H1 (cell line): ENCODE measurements at regions not wholly inside any gene's neighbourhood (a gene's known extent, or its start where the extent isn't known, plus 50 kb on each side); places are given as distances from the start of the nearest gene placed in this dataset.
"Not testable (repeated sequence)": the region's sequence is repeated elsewhere in the genome, so short reads cannot be mapped to it uniquely, and the experiment has no call there.

Experiments used
- CTCF ChIA-PET: fragments of 300-600 bp; sonication (Branson Sonifier 250); formaldehyde crosslinking; loops from one replicate; lab custom pipeline; 2021; ENCODE audit not compliant: partially characterized antibody; lab: Charles Lee
- POLR2A ChIA-PET: fragments of 300-600 bp; sonication (Branson Sonifier 250); formaldehyde crosslinking; loops from one replicate; lab custom pipeline; 2021; ENCODE audit warnings: inconsistent platforms; ENCODE audit not compliant: partially characterized antibody; lab: Charles Lee
- DNase-seq, 2 experiments: peaks; one replicate each; pipeline versions ENCODE4 v3.0.0 to v3.0.0-alpha.2; 2010 to 2022; ENCODE audit warnings: low spot score in 2 of 2, low read depth in 1 of 2, mixed read lengths in 1 of 2
- FAIRE-seq: peaks from 2 replicates; lab custom pipeline; 2011; peaks lifted over from hg19 to GRCh38; lab: Jason Lieb, UNC
- H2AFZ ChIP-seq: 2 replicates; pipeline ENCODE4 v1.8.1; 2012; ENCODE audit warnings: low read length, inconsistent platforms
- H2AK5ac ChIP-seq: 2 replicates; pipeline ENCODE4 v1.6.1; 2013; ENCODE audit warnings: low read depth, low read length
- H2BK120ac ChIP-seq: replicated peaks from 2 replicates; pipeline ENCODE3; 2013; ENCODE audit warnings: low read depth, low read length, inconsistent platforms
- H2BK12ac ChIP-seq: 2 replicates; pipeline ENCODE4 v1.6.1; 2013; ENCODE audit warnings: low read depth, low read length
- H2BK15ac ChIP-seq: 2 replicates; pipeline ENCODE4 v1.6.1; 2013; ENCODE audit warnings: low read length
- H2BK20ac ChIP-seq: 2 replicates; pipeline ENCODE4 v1.6.1; 2013; ENCODE audit warnings: low read length
- H2BK5ac ChIP-seq: 2 replicates; pipeline ENCODE4 v1.6.1; 2013; ENCODE audit warnings: low read depth, low read length
- H3K14ac ChIP-seq: 2 replicates; pipeline ENCODE4 v1.6.1; 2013; ENCODE audit warnings: inconsistent platforms; ENCODE audit not compliant: insufficient read length
- H3K18ac ChIP-seq: 2 replicates; pipeline ENCODE4 v1.6.1; 2013; ENCODE audit warnings: low read length; ENCODE audit errors: extremely low read depth
- H3K23ac ChIP-seq: 2 replicates; pipeline ENCODE4 v1.6.1; 2013; ENCODE audit warnings: inconsistent platforms; ENCODE audit not compliant: insufficient read length
- H3K23me2 ChIP-seq: 2 replicates; pipeline ENCODE4 v1.6.1; 2013; ENCODE audit warnings: low read depth, low read length
- H3K27ac ChIP-seq: 2 replicates; pipeline ENCODE4 v1.6.1; 2011; ENCODE audit warnings: low read depth, low read length, inconsistent platforms
- H3K27me3 ChIP-seq, 4 experiments: replicated peaks in 1 of 4; 1 replicate in 1 of 4; 2 replicates in 3 of 4; pipeline versions ENCODE4 v1.6.1 to v1.8.1; 2011 to 2013; ENCODE audit warnings: low read length in 3 of 4, mild to moderate bottlenecking in 3 of 4, inconsistent platforms in 2 of 4, mixed read lengths in 2 of 4, moderate library complexity in 1 of 4; ENCODE audit not compliant: control insufficient read depth in 3 of 4, insufficient read depth in 3 of 4; ENCODE audit errors: extremely low read depth in 1 of 4
- H3K36me3 ChIP-seq, 4 experiments: 2 replicates each; pipeline versions ENCODE4 v1.6.1 to v1.8.1; 2011 to 2013; ENCODE audit warnings: mild to moderate bottlenecking in 4 of 4, low read length in 3 of 4, moderate library complexity in 2 of 4, control low read depth in 1 of 4, inconsistent platforms in 1 of 4; ENCODE audit not compliant: insufficient read depth in 4 of 4, control insufficient read depth in 2 of 4
- H3K4ac ChIP-seq: replicated peaks from 2 replicates; pipeline ENCODE3; 2013; ENCODE audit warnings: low read length, low read depth, mixed read lengths, inconsistent platforms; ENCODE audit not compliant: insufficient read length
- H3K4me1 ChIP-seq, 4 experiments: replicated peaks in 1 of 4; 1 replicate in 1 of 4; 2 replicates in 3 of 4; pipeline versions ENCODE4 v1.6.1 to v1.8.1; 2011 to 2013; ENCODE audit warnings: low read length in 3 of 4, inconsistent platforms in 2 of 4, mixed read lengths in 1 of 4; ENCODE audit not compliant: insufficient read depth in 4 of 4, control insufficient read depth in 3 of 4
- H3K4me2 ChIP-seq, 2 experiments: 2 replicates each; pipeline versions ENCODE4 v1.6.1 to v1.8.1; 2011 to 2013; ENCODE audit warnings: low read depth in 2 of 2, low read length in 2 of 2, control low read depth in 1 of 2, inconsistent platforms in 1 of 2, mild to moderate bottlenecking in 1 of 2; ENCODE audit not compliant: insufficient read depth in 1 of 2
- H3K4me3 ChIP-seq, 4 experiments: fragments of 200-600, 300-600 bp in 1 of 4; sonication (generic), shearing (Covaris generic), sonication (Bioruptor Twin) in 1 of 4; 2 replicates each; pipeline versions ENCODE4 v1.5.1 to v1.8.1; 2011 to 2016; ENCODE audit warnings: low read length in 4 of 4, low read depth in 3 of 4, control low read depth in 2 of 4, inconsistent platforms in 2 of 4, mild to moderate bottlenecking in 2 of 4, mixed read lengths in 1 of 4, moderate library complexity in 1 of 4; ENCODE audit not compliant: insufficient read depth in 2 of 4; ENCODE audit errors: extremely low read depth in 1 of 4
- H3K56ac ChIP-seq: replicated peaks from 2 replicates; pipeline ENCODE3; 2013; ENCODE audit warnings: low read depth, mild to moderate bottlenecking, mixed read lengths, low read length, inconsistent platforms; ENCODE audit not compliant: insufficient read length
- H3K79me1 ChIP-seq: 2 replicates; pipeline ENCODE4 v1.6.1; 2013; ENCODE audit warnings: low read depth, low read length, control low read depth
- H3K79me2 ChIP-seq, 2 experiments: 2 replicates each; pipeline versions ENCODE4 v1.6.1 to v1.8.1; 2012 to 2013; ENCODE audit warnings: low read length in 2 of 2, mild to moderate bottlenecking in 2 of 2, inconsistent platforms in 1 of 2; ENCODE audit not compliant: insufficient read depth in 2 of 2, control insufficient read depth in 1 of 2
- H3K9ac ChIP-seq, 4 experiments: replicated peaks in 1 of 4; 1 replicate in 1 of 4; 2 replicates in 3 of 4; pipeline versions ENCODE4 v1.6.1 to v1.8.1; 2011 to 2013; ENCODE audit warnings: low read depth in 3 of 4, low read length in 3 of 4, control low read depth in 2 of 4, mild to moderate bottlenecking in 2 of 4, moderate library complexity in 2 of 4, inconsistent platforms in 1 of 4; ENCODE audit errors: extremely low read depth in 1 of 4
- H3K9me3 ChIP-seq, 2 experiments: 2 replicates each; pipeline versions ENCODE4 v1.6.1 to v1.8.1; 2012 to 2013; ENCODE audit warnings: mild to moderate bottlenecking in 2 of 2, moderate library complexity in 2 of 2, control low read depth in 1 of 2, inconsistent platforms in 1 of 2, low read depth in 1 of 2, low read length in 1 of 2, mixed read lengths in 1 of 2; ENCODE audit not compliant: insufficient read depth in 2 of 2
- H4K20me1 ChIP-seq, 2 experiments: replicated peaks in 1 of 2; 2 replicates each; pipeline versions ENCODE3 to v1.8.1; 2011 to 2013; ENCODE audit warnings: inconsistent platforms in 2 of 2, low read length in 2 of 2, mild to moderate bottlenecking in 1 of 2; ENCODE audit not compliant: insufficient read depth in 2 of 2, control insufficient read depth in 1 of 2
- H4K5ac ChIP-seq: 2 replicates; pipeline ENCODE4 v1.6.1; 2013; ENCODE audit warnings: low read length, low read depth, mixed read lengths, inconsistent platforms; ENCODE audit not compliant: insufficient read length
- H4K8ac ChIP-seq: 2 replicates; pipeline ENCODE4 v1.8.0; 2013; ENCODE audit warnings: mild to moderate bottlenecking, moderate library complexity, low read length, inconsistent platforms; ENCODE audit not compliant: insufficient read depth; ENCODE audit errors: extremely low read depth
- H4K91ac ChIP-seq: replicated peaks from 2 replicates; pipeline ENCODE3; 2013; ENCODE audit warnings: low read length, mixed read lengths, inconsistent platforms; ENCODE audit not compliant: insufficient read length
- CBX8 ChIP-seq: fragments of 300-800, 300-1000 bp; sonication (generic); IDR thresholded peaks from 2 replicates; pipeline ENCODE4 v1.7.1; 2016; ENCODE audit warnings: low read depth, low read length, borderline replicate concordance
- KDM4A ChIP-seq: IDR thresholded peaks from one replicate; pipeline ENCODE4 v1.7.1; 2012; ENCODE audit warnings: low read depth, mild to moderate bottlenecking, moderate library complexity, low read length, inconsistent platforms; ENCODE audit not compliant: severe bottlenecking
- PHF8 ChIP-seq: fragments of 200-600 bp; sonication (generic); conservative IDR thresholded peaks from 2 replicates; pipeline ENCODE4 v1.7.1; 2012; ENCODE audit warnings: low read depth, mild to moderate bottlenecking, inconsistent platforms, low read length, moderate library complexity
- SIX5 ChIP-seq: IDR thresholded peaks from 2 replicates; pipeline ENCODE4 v1.6.1; 2011; ENCODE audit warnings: mild to moderate bottlenecking, low read depth, low read length
- SP1 ChIP-seq: IDR thresholded peaks from 2 replicates; pipeline ENCODE4 v1.6.1; 2011; ENCODE audit warnings: low read depth, low read length
- WGBS, 2 experiments: shearing (Covaris generic) in 1 of 2; methylation state at CpG; one replicate each; pipeline versions ENCODE4 v1.1.6 to v1.1.7; 2013 to 2015; ENCODE audit warnings: low lambda C conversion rate in 2 of 2, mixed read lengths in 2 of 2, inconsistent platforms in 1 of 2, low coverage in 1 of 2, missing lambda C conversion rate in 1 of 2; ENCODE audit not compliant: insufficient replicate concordance in 2 of 2, insufficient coverage in 1 of 2, insufficient read length in 1 of 2; ENCODE audit errors: extremely low coverage in 1 of 2, missing lambda C conversion rate in 1 of 2; 5-methylcytosine and 5-hydroxymethylcytosine counted together

GRCh38 chr3:125767641-125768040 is 172.3 kb upstream of the OSBPL11 start (continued):
- TF ChIP-seq PHF8 (no peak), KDM4A (no peak), CBX8 (no peak), SIX5 (no peak), SP1 (no peak)

DNA sequence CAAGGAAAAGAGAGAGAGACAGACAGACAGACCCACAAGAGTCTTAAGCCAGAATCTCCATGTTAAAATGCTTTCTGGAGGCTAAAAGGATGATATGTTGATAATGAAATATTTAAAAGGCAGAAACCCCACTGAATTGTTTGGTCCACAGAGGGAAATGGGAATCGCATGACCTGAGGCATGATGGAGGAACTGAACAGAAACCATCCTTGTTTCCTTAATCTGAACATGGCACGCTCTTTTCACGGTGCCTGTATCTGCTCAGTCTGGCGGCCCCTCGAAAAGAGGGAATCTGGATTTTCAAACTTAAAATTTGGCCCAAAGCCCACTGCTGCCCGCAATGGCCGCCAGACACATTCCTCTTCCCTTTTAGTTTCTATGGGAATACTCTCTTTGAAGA is 173.5 kb upstream of the OSBPL11 start:
- H2BK12ac ChIP-seq, H2BK120ac ChIP-seq, H2AK5ac ChIP-seq, H2BK20ac ChIP-seq, H3K36me3 ChIP-seq, H4K91ac ChIP-seq, H3K14ac ChIP-seq, H3K23ac ChIP-seq, H3K79me1 ChIP-seq, CTCF ChIA-PET, H3K4ac ChIP-seq, H3K18ac ChIP-seq, H3K23me2 ChIP-seq, H4K5ac ChIP-seq, H3K56ac ChIP-seq, POLR2A ChIA-PET, DNase-seq, H3K9me3 ChIP-seq, H3K4me1 ChIP-seq, H2BK5ac ChIP-seq, H3K27ac ChIP-seq, H2BK15ac ChIP-seq, FAIRE-seq, H3K4me2 ChIP-seq, H3K9ac ChIP-seq, H4K8ac ChIP-seq, H3K4me3 ChIP-seq, H4K20me1 ChIP-seq, H2AFZ ChIP-seq, H3K79me2 ChIP-seq: not testable (repeated sequence)
- peaks cover 0 to 16% (median 10%) of the 10 kb centered on the region in 4 experiments; a peak in 6 of 7 replicates for H3K27me3 ChIP-seq
- WGBS, 2 experiments, result 68% methylated on average over 7 of the region's 7 CpGs; no CpG with 5 or more reads in 1 of the 2 experiments
